ENCODE measurements at regions not wholly inside any gene's neighbourhood (a gene's known extent, or its start where the extent isn't known, plus 50 kb on each side); places are given as distances from the start of the nearest gene placed in this dataset.

DNA sequence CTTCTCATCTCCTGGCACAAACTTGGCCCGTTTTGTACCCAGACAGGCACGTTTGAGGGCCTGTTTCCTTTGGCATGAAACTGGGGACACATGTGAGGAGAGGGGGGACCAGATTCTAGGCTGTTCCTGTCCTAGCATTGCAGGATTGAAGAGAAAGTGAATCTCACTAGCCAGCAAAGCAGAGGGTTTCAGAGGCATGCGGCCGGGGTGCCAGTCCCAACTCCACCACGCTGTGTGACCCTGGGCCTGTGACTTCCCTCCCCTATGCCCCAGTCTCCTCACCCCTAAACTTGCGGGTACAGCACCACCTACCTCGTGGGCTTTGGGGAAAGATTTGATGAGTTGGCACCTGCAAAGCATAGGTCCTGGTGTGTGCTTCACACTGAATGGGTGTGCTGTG, 53.5 kb upstream of the CIBAR2 start:
- TF ChIP-seq CTCF (IDR thresholded peaks at IDR 0.05; ENCODE audit: borderline replicate concordance, extremely low read depth, low read length, poor library complexity, severe bottlenecking), result no peak
- no peak for TF ChIP-seq EZH2 (IDR thresholded peaks at IDR 0.05; ENCODE audit: borderline replicate concordance, low read depth, low read length, severe bottlenecking)
